ENCODE measurements at regions not wholly inside any gene's neighbourhood (a gene's known extent, or its start where the extent isn't known, plus 50 kb on each side); places are given as distances from the start of the nearest gene placed in this dataset.

DNA sequence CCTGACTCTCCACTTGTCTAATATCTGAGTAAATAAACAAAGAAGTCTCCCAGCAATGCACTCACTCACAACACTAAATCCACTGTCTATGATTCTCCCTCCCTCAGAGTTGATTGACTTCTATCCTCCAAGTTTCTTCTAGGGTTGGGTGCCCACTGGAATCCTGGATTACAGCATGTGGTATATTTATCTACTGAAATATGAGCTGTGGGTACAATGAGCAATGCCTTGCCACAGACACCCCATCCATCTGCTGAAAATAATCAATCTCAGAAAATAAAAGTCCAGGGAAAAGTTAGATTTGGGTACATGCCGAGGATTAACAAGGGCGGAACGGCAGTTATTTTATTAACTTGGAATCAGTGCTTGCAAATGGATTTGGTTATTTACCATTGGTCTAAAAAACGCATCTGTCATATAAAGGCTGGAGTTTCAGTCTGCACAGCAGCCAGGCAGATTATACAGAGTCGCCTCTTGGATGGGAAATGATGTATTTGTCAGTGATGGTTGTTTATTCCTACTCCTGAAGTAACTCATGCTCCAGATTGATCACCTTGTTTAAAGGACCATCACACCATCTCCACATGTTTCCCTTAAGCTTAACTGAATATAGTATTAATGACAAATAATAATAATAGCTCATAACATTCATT lies 193.9 kb upstream of the SOX9 start:
- H3K4me3 ChIP-seq: no peak overlapping the region
- no peaks in the 10 kb centered on the region for H3K4me1 ChIP-seq
- no peaks in the 10 kb centered on the region for H3K36me3 ChIP-seq
- TF ChIP-seq EP300 (IDR thresholded peaks at IDR 0.05) (no peak), CTCF (IDR thresholded peaks at IDR 0.05) (no peak), POLR2A (IDR thresholded peaks at IDR 0.05) (no peak), POLR2AphosphoS5 (IDR thresholded peaks at IDR 0.05) (no peak)
- WGBS: 69% methylated on average over 5 of the region's 5 CpGs
- H3K27me3 ChIP-seq: no peaks in the 10 kb centered on the region
- DNase-seq (ENCODE audit: low spot score in 2 of 2): no peak
- no peak overlapping the region for H3K27ac ChIP-seq
- no peaks in the 10 kb centered on the region for H3K9me3 ChIP-seq

- no peaks in the 10 kb centered on the region for H3K36me3 ChIP-seq
- H3K4me1 ChIP-seq: no peaks in the 10 kb centered on the region
- H3K9me3 ChIP-seq: no peaks in the 10 kb centered on the region
- TF ChIP-seq POLR2A (IDR thresholded peaks at IDR 0.05) (no peak), POLR2AphosphoS5 (IDR thresholded peaks at IDR 0.05) (no peak), CTCF (IDR thresholded peaks at IDR 0.05) (no peak), EP300 (IDR thresholded peaks at IDR 0.05) (no peak)
- H3K27ac ChIP-seq: no peak overlapping the region
- H3K27me3 ChIP-seq: no peaks in the 10 kb centered on the region
- WGBS: 84% methylated on average over 3 of the region's 3 CpGs
- DNase-seq (ENCODE audit: low spot score in 2 of 2): no peak
- H3K4me3 ChIP-seq: no peak overlapping the region
These were observed 187.5 kb upstream of the SOX9 start for GRCh38 chr17:71933306-71933705.

GRCh38 chr17:71934520-71934919 lies 186.3 kb upstream of the SOX9 start:
- TF ChIP-seq POLR2A (IDR thresholded peaks at IDR 0.05) (no peak), CTCF (IDR thresholded peaks at IDR 0.05) (no peak), EP300 (IDR thresholded peaks at IDR 0.05) (no peak), POLR2AphosphoS5 (IDR thresholded peaks at IDR 0.05) (no peak)
- Histone ChIP-seq H3K9me3 (no peaks in the 10 kb centered on the region), H3K36me3 (no peaks in the 10 kb centered on the region), H3K4me3 (no peak overlapping the region), H3K4me1 (no peaks in the 10 kb centered on the region), H3K27me3 (no peaks in the 10 kb centered on the region), H3K27ac (no peak overlapping the region)
- WGBS: 91% methylated on average over 2 of the region's 2 CpGs
- DNase-seq (ENCODE audit: low spot score in 2 of 2): no peak

DNA sequence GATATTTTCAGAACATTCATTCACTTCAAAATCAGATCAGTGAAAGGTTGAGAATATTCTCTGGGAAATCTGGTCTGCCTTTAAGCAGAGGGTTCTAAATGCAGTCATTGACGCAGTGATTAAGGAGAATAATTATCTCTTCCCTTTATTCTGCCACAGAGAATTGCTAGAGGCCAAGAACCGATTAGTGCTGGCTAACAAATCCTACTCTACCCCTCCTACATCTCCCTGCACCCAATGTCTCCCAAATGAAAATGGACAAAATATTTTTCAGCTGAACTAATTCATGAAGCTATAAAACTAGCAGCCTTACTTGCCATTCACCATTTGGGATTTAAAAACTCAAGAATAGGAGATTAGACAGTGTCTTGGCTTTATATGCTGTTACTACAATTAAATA lies 185.5 kb upstream of the SOX9 start:
- H3K36me3 ChIP-seq: no peaks in the 10 kb centered on the region
- H3K27ac ChIP-seq: no peak overlapping the region
- no peak for DNase-seq (ENCODE audit: low spot score in 2 of 2)
- no peak overlapping the region for H3K4me3 ChIP-seq
- 53% methylated on average over 2 of the region's 2 CpGs for WGBS
- no peak for TF ChIP-seq POLR2AphosphoS5 (IDR thresholded peaks at IDR 0.05)
- TF ChIP-seq EP300 (IDR thresholded peaks at IDR 0.05): no peak
- no peak for TF ChIP-seq CTCF (IDR thresholded peaks at IDR 0.05)
- TF ChIP-seq POLR2A (IDR thresholded peaks at IDR 0.05): no peak
- H3K4me1 ChIP-seq: no peaks in the 10 kb centered on the region
- H3K27me3 ChIP-seq: no peaks in the 10 kb centered on the region
- H3K9me3 ChIP-seq: no peaks in the 10 kb centered on the region

- 87% methylated on average over 2 of the region's 2 CpGs for WGBS
These were observed 183.8 kb upstream of the SOX9 start for GRCh38 chr17:71936977-71937376.

More at GRCh38 chr17:71936977-71937376, 183.8 kb upstream of the SOX9 start:
- H3K27ac ChIP-seq: no peak overlapping the region
- no peaks in the 10 kb centered on the region for H3K9me3 ChIP-seq
- H3K27me3 ChIP-seq: no peaks in the 10 kb centered on the region
- H3K4me3 ChIP-seq: no peak overlapping the region
- H3K36me3 ChIP-seq: no peaks in the 10 kb centered on the region
- TF ChIP-seq EP300 (IDR thresholded peaks at IDR 0.05) (no peak), POLR2AphosphoS5 (IDR thresholded peaks at IDR 0.05) (no peak), POLR2A (IDR thresholded peaks at IDR 0.05) (no peak), CTCF (IDR thresholded peaks at IDR 0.05) (no peak)
- no peak for DNase-seq (ENCODE audit: low spot score in 2 of 2)
- no peaks in the 10 kb centered on the region for H3K4me1 ChIP-seq
